ENCODE measurements at regions not wholly inside any gene's neighbourhood (a gene's known extent, or its start where the extent isn't known, plus 50 kb on each side); places are given as distances from the start of the nearest gene placed in this dataset.

DNA sequence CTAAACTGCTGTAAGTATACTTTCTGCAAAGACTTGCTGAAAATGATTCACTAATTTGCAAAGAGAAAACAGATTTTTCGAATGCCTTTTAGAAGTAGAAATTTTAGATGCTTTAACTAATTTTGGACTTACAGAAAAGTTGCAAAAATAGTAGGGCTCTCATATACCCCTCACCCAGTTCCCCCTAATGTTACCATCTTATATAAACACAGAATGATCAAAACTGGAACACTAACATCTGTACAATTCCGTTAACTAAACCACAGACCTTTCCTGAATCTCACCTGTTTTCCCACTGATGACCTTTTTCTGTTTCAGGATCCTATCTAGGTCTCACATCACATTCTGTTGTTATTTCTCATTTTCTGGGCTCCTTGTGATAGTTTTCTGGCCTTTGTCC lies 454.8 kb downstream of the SHQ1 start:
- no peak for ATAC-seq (ENCODE audit: low read depth)
- Histone ChIP-seq H3K36me3 (ENCODE audit: low read depth) (no peaks in the 10 kb centered on the region), H3K27me3 (ENCODE audit: insufficient read depth, poor library complexity, severe bottlenecking) (no peaks in the 10 kb centered on the region), H3K4me1 (ENCODE audit: insufficient read depth, poor library complexity, severe bottlenecking) (no peaks in the 10 kb centered on the region), H3K27ac (ENCODE audit: poor library complexity, severe bottlenecking) (no peak overlapping the region), H3K4me3 (ENCODE audit: severe bottlenecking) (no peak overlapping the region), H3K9me3 (ENCODE audit: severe bottlenecking) (no peaks in the 10 kb centered on the region)
- TF ChIP-seq, protein P1, sequence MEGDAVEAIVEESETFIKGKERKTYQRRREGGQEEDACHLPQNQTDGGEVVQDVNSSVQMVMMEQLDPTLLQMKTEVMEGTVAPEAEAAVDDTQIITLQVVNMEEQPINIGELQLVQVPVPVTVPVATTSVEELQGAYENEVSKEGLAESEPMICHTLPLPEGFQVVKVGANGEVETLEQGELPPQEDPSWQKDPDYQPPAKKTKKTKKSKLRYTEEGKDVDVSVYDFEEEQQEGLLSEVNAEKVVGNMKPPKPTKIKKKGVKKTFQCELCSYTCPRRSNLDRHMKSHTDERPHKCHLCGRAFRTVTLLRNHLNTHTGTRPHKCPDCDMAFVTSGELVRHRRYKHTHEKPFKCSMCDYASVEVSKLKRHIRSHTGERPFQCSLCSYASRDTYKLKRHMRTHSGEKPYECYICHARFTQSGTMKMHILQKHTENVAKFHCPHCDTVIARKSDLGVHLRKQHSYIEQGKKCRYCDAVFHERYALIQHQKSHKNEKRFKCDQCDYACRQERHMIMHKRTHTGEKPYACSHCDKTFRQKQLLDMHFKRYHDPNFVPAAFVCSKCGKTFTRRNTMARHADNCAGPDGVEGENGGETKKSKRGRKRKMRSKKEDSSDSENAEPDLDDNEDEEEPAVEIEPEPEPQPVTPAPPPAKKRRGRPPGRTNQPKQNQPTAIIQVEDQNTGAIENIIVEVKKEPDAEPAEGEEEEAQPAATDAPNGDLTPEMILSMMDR (IDR thresholded peaks at IDR 0.05; ENCODE audit: poor library complexity, severe bottlenecking), result no peak
- no peak for DNase-seq (ENCODE audit: low spot score)

DNA sequence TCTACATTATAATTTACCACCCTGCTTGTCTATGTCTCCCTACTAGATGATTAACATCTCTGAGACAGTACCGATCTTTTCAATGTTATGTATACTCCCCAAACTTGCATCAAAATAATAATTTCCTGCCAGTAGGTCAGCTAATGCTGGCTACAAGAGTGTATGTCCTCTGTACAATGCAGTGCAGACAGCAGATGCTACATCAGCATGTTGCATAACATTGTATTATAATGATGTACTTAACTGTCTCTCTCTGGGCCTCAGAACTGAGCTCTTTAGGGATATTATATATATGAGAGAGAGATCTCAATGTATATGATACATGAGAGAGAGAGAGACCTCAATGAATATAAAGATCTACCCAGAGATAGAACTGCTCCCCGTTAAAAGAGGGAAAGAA lies 456.6 kb downstream of the SHQ1 start:
- no peaks in the 10 kb centered on the region for H3K4me1 ChIP-seq (ENCODE audit: insufficient read depth, poor library complexity, severe bottlenecking)
- ATAC-seq (ENCODE audit: low read depth), result no peak

DNA sequence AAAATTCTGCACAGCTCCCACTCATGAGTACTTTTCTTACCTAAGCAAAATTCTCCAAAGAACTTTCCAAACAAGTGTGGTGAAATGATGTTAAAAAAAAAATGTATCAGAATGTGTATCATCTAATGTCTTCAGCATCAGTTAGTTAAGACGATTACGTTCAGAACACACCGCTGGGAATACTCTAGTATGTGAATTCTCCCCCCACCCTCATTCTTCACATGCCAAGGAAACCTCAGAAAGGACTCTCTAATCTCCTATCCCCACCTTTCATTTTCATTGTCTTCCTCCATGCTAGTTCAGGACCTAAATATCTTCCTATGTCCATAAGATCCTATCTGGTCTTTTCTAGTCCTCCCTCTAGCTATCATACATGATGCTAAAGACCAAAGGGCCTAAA lies 457.4 kb downstream of the SHQ1 start:
- H3K9me3 ChIP-seq (ENCODE audit: severe bottlenecking), result no peaks in the 10 kb centered on the region
- no peak for DNase-seq (ENCODE audit: low spot score)
- H3K4me1 ChIP-seq (ENCODE audit: insufficient read depth, poor library complexity, severe bottlenecking), result no peaks in the 10 kb centered on the region
- H3K27ac ChIP-seq (ENCODE audit: poor library complexity, severe bottlenecking), result no peak overlapping the region
- no peaks in the 10 kb centered on the region for H3K27me3 ChIP-seq (ENCODE audit: insufficient read depth, poor library complexity, severe bottlenecking)
- TF ChIP-seq, protein P1 (IDR thresholded peaks at IDR 0.05; ENCODE audit: poor library complexity, severe bottlenecking), result no peak
- no peak overlapping the region for H3K4me3 ChIP-seq (ENCODE audit: severe bottlenecking)
- no peaks in the 10 kb centered on the region for H3K36me3 ChIP-seq (ENCODE audit: low read depth)
- ATAC-seq (ENCODE audit: low read depth), result no peak

More for the DNA sequence above, 456.6 kb downstream of the SHQ1 start:
- no peaks in the 10 kb centered on the region for H3K27me3 ChIP-seq (ENCODE audit: insufficient read depth, poor library complexity, severe bottlenecking)
- no peaks in the 10 kb centered on the region for H3K36me3 ChIP-seq (ENCODE audit: low read depth)
- TF ChIP-seq, protein P1 (IDR thresholded peaks at IDR 0.05; ENCODE audit: poor library complexity, severe bottlenecking), result no peak
- no peak overlapping the region for H3K27ac ChIP-seq (ENCODE audit: poor library complexity, severe bottlenecking)
- no peaks in the 10 kb centered on the region for H3K9me3 ChIP-seq (ENCODE audit: severe bottlenecking)
- H3K4me3 ChIP-seq (ENCODE audit: severe bottlenecking), result no peak overlapping the region
- no peak for DNase-seq (ENCODE audit: low spot score)

DNA sequence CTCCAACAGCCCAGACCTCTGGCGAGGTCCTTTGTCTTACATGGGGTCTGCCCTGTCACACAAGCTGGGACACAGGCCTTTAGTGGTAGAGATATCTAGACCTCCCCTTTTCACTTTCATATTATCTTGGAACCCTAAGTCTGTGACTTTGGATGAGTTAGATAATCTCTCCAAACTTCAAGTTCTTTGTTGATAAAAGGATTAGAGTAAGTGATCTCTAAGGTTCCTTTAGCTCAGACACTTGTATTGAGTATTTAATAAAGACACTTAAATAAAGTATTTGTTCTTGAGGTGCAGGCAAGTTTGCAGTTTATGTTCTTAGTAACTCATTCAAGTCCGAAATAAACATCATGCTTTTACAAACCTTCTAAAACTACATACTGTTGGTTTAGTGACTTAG lies 459.6 kb downstream of the SHQ1 start:
- TF ChIP-seq, protein P1 (IDR thresholded peaks at IDR 0.05; ENCODE audit: poor library complexity, severe bottlenecking), result no peak
- DNase-seq (ENCODE audit: low spot score) (no peak), ATAC-seq (ENCODE audit: low read depth) (no peak)
- Histone ChIP-seq H3K36me3 (ENCODE audit: low read depth) (no peaks in the 10 kb centered on the region), H3K27ac (ENCODE audit: poor library complexity, severe bottlenecking) (no peak overlapping the region), H3K4me3 (ENCODE audit: severe bottlenecking) (no peak overlapping the region), H3K27me3 (ENCODE audit: insufficient read depth, poor library complexity, severe bottlenecking) (no peaks in the 10 kb centered on the region), H3K4me1 (ENCODE audit: insufficient read depth, poor library complexity, severe bottlenecking) (peaks cover 17% of the 10 kb centered on the region), H3K9me3 (ENCODE audit: severe bottlenecking) (no peaks in the 10 kb centered on the region)

GRCh38 chr3:72388117-72388516 lies 460.1 kb downstream of the SHQ1 start:
- peaks cover 17% of the 10 kb centered on the region for H3K4me1 ChIP-seq (ENCODE audit: insufficient read depth, poor library complexity, severe bottlenecking)
- H3K4me3 ChIP-seq (ENCODE audit: severe bottlenecking), result no peak overlapping the region
- no peaks in the 10 kb centered on the region for H3K27me3 ChIP-seq (ENCODE audit: insufficient read depth, poor library complexity, severe bottlenecking)
- ATAC-seq (ENCODE audit: low read depth) (0 out of 3 replicates have a peak, but pooled peaks have one; percentile 33), DNase-seq (ENCODE audit: low spot score) (no peak)
- no peak overlapping the region for H3K27ac ChIP-seq (ENCODE audit: poor library complexity, severe bottlenecking)
- H3K36me3 ChIP-seq (ENCODE audit: low read depth), result no peaks in the 10 kb centered on the region
- TF ChIP-seq, protein P1 (IDR thresholded peaks at IDR 0.05; ENCODE audit: poor library complexity, severe bottlenecking), result no peak
- H3K9me3 ChIP-seq (ENCODE audit: severe bottlenecking), result no peaks in the 10 kb centered on the region
